RWPE2 (cell line): ENCODE measurements at regions not wholly inside any gene's neighbourhood (a gene's known extent, or its start where the extent isn't known, plus 50 kb on each side); places are given as distances from the start of the nearest gene placed in this dataset.

Experiments used
- ATAC-seq: fragments of 200-7000 bp; cut with Tn5 transposase; 3 replicates; pipeline ENCODE4 v1.9.1; 2021; ENCODE audit warnings: low read depth
- DNase-seq: peaks from one replicate; pipeline ENCODE4 v3.0.0-alpha.2; 2020; ENCODE audit warnings: low spot score
- H3K27ac ChIP-seq: fragments of 450-650 bp; 2 replicates; pipeline ENCODE4 v1.5.1; 2017; ENCODE audit warnings: mild to moderate bottlenecking; ENCODE audit not compliant: poor library complexity, severe bottlenecking
- H3K27me3 ChIP-seq: fragments of 250-450 bp; sonication (Bioruptor Pico); 2 replicates; pipeline ENCODE4 v1.5.1; 2021; ENCODE audit warnings: mild to moderate bottlenecking, moderate library complexity; ENCODE audit not compliant: insufficient read depth, poor library complexity, severe bottlenecking
- H3K36me3 ChIP-seq: fragments of 250-450 bp; sonication (Bioruptor Pico); 2 replicates; pipeline ENCODE4 v1.5.1; 2020; ENCODE audit warnings: low read depth, mild to moderate bottlenecking, moderate library complexity
- H3K4me1 ChIP-seq: fragments of 250-450 bp; sonication (Bioruptor Pico); 2 replicates; pipeline ENCODE4 v1.5.1; 2021; ENCODE audit warnings: mild to moderate bottlenecking, moderate library complexity; ENCODE audit not compliant: insufficient read depth, poor library complexity, severe bottlenecking
- H3K4me3 ChIP-seq: fragments of 250-450 bp; sonication (Bioruptor Pico); 2 replicates; pipeline ENCODE4 v1.5.1; 2021; ENCODE audit warnings: mild to moderate bottlenecking, moderate library complexity; ENCODE audit not compliant: severe bottlenecking
- H3K9me3 ChIP-seq: fragments of 250-450 bp; sonication (Bioruptor Pico); 2 replicates; pipeline ENCODE4 v1.5.1; 2021; ENCODE audit warnings: mild to moderate bottlenecking, moderate library complexity; ENCODE audit not compliant: severe bottlenecking
- CTCF ChIP-seq: fragments of 450-650 bp; IDR thresholded peaks from one replicate; pipeline ENCODE4 v1.5.1; 2017; ENCODE audit warnings: mild to moderate bottlenecking, moderate library complexity; ENCODE audit not compliant: poor library complexity, severe bottlenecking

DNA sequence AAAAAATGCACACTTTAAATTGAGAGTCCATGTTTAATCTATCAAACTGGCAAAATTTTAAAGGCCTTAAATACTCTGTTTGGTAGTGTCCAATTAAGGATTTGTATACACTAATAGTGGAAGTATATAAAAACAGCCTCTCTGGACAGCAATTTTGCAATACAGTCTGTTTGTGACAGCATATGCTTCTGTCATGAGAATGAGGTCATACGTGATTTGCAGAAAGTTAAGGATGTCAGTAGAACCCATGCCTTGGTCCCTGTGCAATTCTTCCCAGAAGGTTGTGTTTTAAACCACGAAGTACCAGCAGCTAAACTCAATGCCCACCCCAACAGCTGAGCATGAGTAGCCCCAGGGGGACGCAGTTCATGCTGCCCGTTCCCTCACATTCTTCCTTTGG is 78.4 kb downstream of the AIPL1 start:
- Histone ChIP-seq H3K4me3 (no peak overlapping the region), H3K27me3 (no peaks in the 10 kb centered on the region), H3K36me3 (no peaks in the 10 kb centered on the region), H3K27ac (no peak overlapping the region), H3K4me1 (no peaks in the 10 kb centered on the region), H3K9me3 (no peaks in the 10 kb centered on the region)
- DNase-seq (no peak), ATAC-seq (no peak)
- no peak for TF ChIP-seq CTCF

GRCh38 chr17:6355196-6355595 is 79.7 kb downstream of the AIPL1 start:
- no peak for DNase-seq

GRCh38 chr17:6352801-6353560 is 81.9 kb downstream of the AIPL1 start:
- Histone ChIP-seq H3K27me3 (no peaks in the 10 kb centered on the region), H3K4me3 (no peak overlapping the region), H3K4me1 (no peaks in the 10 kb centered on the region), H3K9me3 (no peaks in the 10 kb centered on the region), H3K36me3 (no peaks in the 10 kb centered on the region), H3K27ac (no peak overlapping the region)
- TF ChIP-seq CTCF, result no peak
- ATAC-seq (no peak), DNase-seq (no peak)

More at GRCh38 chr17:6355196-6355595, 79.7 kb downstream of the AIPL1 start:
- H3K36me3 ChIP-seq, result no peaks in the 10 kb centered on the region
- H3K27ac ChIP-seq, result no peak overlapping the region
- no peaks in the 10 kb centered on the region for H3K4me1 ChIP-seq
- no peak overlapping the region for H3K4me3 ChIP-seq
- H3K27me3 ChIP-seq, result no peaks in the 10 kb centered on the region
- TF ChIP-seq CTCF, result no peak
- no peaks in the 10 kb centered on the region for H3K9me3 ChIP-seq
- ATAC-seq, result no peak

- no peaks in the 10 kb centered on the region for H3K27me3 ChIP-seq
- no peak for TF ChIP-seq CTCF
- no peak overlapping the region for H3K4me3 ChIP-seq
- ATAC-seq (no peak), DNase-seq (no peak)
- H3K9me3 ChIP-seq, result no peaks in the 10 kb centered on the region
- no peaks in the 10 kb centered on the region for H3K4me1 ChIP-seq
- no peaks in the 10 kb centered on the region for H3K36me3 ChIP-seq
- no peak overlapping the region for H3K27ac ChIP-seq
These were observed 82.9 kb downstream of the AIPL1 start for GRCh38 chr17:6352016-6352415.

DNA sequence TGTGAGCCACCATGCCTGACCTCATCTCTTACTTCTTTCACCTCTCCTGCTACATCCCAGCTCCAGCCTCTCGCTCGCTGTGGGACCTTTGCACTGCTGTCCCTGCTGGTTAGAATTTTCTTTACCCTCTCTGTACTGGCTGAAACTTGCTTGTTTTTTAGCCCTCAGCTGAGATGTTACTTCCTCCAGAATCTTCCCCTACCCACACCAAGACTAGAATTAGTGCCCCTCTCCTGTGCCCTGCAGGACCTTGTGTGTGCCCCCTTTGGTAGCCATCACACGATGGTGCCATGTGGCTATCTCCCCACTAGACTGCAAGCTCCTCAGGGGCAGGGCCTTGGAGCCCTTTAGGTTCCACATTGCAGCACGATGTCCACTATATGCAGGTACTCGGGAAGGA is 84.1 kb downstream of the AIPL1 start:
- DNase-seq (no peak), ATAC-seq (no peak)
- H3K36me3 ChIP-seq, result no peaks in the 10 kb centered on the region
- H3K4me1 ChIP-seq, result no peaks in the 10 kb centered on the region
- no peaks in the 10 kb centered on the region for H3K9me3 ChIP-seq
- H3K27ac ChIP-seq, result no peak overlapping the region
- peaks cover 6% of the 10 kb centered on the region for H3K27me3 ChIP-seq
- H3K4me3 ChIP-seq, result no peak overlapping the region
- no peak for TF ChIP-seq CTCF
